Gastroesophageal sphincter (tissue), 3 donors: ENCODE measurements at regions not wholly inside any gene's neighbourhood (a gene's known extent, or its start where the extent isn't known, plus 50 kb on each side); places are given as distances from the start of the nearest gene placed in this dataset.

Experiments used
- CTCF ChIP-seq, 4 experiments: fragments of 200-600 bp in 2 of 4; fragments of 450-650 bp in 2 of 4; sonication (generic) in 1 of 4; IDR thresholded peaks; one replicate each; pipeline ENCODE4 v1.5.1; 2017 to 2019; ENCODE audit warnings: antibody characterized with exemption in 4 of 4, mild to moderate bottlenecking in 2 of 4, moderate library complexity in 2 of 4
- POLR2A ChIP-seq, 2 donors: fragments of 450-650 bp; IDR thresholded peaks; one replicate each; pipeline ENCODE4 v1.6.1; 2017; ENCODE audit warnings: antibody characterized with exemption in 2 of 2, mild to moderate bottlenecking in 2 of 2, moderate library complexity in 1 of 2
- POLR2AphosphoS5 ChIP-seq: sonication (generic); formaldehyde crosslinking; IDR thresholded peaks from one replicate; pipeline ENCODE4 v1.6.1; 2017; ENCODE audit warnings: antibody characterized with exemption

GRCh38 chr3:77786216-77786615, 746.3 kb downstream of the ROBO2 start:
- TF ChIP-seq CTCF (IDR thresholded peaks at IDR 0.05), result no peak
- no peak for TF ChIP-seq POLR2A (IDR thresholded peaks at IDR 0.05)
- no peak for TF ChIP-seq POLR2AphosphoS5
